ENCODE measurements at regions not wholly inside any gene's neighbourhood (a gene's known extent, or its start where the extent isn't known, plus 50 kb on each side); places are given as distances from the start of the nearest gene placed in this dataset.

DNA sequence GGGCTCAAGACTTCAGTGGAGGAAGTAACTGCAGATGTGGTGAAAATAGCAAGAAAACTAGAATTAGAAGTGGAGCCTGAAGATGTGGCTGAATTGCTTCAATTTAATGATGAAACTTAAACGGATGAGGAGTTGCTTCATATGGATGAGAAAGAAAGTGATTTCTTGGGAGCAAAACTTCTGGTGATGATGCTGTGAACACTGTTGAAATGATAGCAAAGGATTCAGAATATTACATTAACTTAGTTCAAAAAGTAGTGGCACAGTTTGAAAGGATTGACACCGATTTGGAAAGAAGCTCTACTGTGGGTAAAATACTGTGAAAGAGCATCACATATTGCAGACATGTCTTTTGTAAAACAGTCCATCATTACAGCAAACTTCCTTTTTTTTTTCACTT, 638.0 kb downstream of the NYAP2 start:
- TF ChIP-seq, protein P1, sequence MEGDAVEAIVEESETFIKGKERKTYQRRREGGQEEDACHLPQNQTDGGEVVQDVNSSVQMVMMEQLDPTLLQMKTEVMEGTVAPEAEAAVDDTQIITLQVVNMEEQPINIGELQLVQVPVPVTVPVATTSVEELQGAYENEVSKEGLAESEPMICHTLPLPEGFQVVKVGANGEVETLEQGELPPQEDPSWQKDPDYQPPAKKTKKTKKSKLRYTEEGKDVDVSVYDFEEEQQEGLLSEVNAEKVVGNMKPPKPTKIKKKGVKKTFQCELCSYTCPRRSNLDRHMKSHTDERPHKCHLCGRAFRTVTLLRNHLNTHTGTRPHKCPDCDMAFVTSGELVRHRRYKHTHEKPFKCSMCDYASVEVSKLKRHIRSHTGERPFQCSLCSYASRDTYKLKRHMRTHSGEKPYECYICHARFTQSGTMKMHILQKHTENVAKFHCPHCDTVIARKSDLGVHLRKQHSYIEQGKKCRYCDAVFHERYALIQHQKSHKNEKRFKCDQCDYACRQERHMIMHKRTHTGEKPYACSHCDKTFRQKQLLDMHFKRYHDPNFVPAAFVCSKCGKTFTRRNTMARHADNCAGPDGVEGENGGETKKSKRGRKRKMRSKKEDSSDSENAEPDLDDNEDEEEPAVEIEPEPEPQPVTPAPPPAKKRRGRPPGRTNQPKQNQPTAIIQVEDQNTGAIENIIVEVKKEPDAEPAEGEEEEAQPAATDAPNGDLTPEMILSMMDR (IDR thresholded peaks at IDR 0.05): no peak
- TF ChIP-seq POLR2A (IDR thresholded peaks at IDR 0.05): no peak
